ENCODE measurements at regions not wholly inside any gene's neighbourhood (a gene's known extent, or its start where the extent isn't known, plus 50 kb on each side); places are given as distances from the start of the nearest gene placed in this dataset.

DNA sequence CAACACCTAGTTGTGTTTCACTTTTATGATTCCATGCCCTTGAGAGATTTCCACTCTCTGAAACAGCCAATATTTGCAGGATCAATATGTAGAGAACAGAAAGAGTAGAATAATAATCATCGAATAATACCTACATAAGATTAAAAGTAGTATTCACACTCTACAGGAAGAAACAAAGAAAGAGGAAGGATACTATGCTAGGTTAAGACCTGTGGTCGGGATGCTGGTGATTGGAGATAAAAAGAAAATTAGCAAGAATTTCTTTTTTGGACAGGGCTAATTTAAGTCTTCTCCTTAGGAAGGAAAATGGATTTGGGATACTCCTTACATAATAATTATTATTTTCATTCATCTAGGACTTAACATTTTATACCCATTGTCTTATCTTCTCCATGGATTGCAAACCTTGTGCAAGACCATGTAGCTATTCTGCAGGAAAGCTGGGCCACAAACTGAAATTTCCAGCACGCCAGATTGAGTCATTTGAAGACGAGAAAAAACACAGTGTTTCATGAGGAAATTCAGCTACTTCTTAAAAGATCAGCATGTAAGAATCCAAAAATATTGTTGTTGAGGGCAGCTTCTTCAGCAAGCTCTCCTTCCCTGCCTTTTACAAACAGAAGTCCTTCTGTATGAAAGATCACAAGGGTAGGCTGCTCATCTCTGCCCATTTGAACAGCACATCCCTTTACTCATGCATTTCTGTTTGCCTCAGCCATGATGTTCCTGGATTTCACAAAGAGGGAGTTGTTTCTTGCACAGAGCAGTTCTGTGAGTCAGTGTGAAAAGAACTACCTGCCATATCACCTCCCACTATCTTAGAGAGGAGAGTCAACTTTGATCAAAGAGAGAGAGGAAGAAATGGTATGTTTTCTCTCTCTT is 90.7 kb downstream of the FAM76B start:
- peak in 1 of 2 donors; percentile 75 for DNase-seq (ENCODE audit: low read depth in 1 of 2, low spot score in 1 of 2)
- no peaks in the 10 kb centered on the region for H3K9me3 ChIP-seq (ENCODE audit: low read depth)
- H3K4me1 ChIP-seq (ENCODE audit: low read depth) = peaks cover 5% of the 10 kb centered on the region
- H3K27ac ChIP-seq = no peak overlapping the region
- no peaks in the 10 kb centered on the region for H3K36me3 ChIP-seq
- no peak overlapping the region for H3K4me3 ChIP-seq
- H3K27me3 ChIP-seq = no peaks in the 10 kb centered on the region
- TF ChIP-seq, protein P1, sequence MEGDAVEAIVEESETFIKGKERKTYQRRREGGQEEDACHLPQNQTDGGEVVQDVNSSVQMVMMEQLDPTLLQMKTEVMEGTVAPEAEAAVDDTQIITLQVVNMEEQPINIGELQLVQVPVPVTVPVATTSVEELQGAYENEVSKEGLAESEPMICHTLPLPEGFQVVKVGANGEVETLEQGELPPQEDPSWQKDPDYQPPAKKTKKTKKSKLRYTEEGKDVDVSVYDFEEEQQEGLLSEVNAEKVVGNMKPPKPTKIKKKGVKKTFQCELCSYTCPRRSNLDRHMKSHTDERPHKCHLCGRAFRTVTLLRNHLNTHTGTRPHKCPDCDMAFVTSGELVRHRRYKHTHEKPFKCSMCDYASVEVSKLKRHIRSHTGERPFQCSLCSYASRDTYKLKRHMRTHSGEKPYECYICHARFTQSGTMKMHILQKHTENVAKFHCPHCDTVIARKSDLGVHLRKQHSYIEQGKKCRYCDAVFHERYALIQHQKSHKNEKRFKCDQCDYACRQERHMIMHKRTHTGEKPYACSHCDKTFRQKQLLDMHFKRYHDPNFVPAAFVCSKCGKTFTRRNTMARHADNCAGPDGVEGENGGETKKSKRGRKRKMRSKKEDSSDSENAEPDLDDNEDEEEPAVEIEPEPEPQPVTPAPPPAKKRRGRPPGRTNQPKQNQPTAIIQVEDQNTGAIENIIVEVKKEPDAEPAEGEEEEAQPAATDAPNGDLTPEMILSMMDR (IDR thresholded peaks at IDR 0.05; ENCODE audit: low read depth, low read length) = no peak

DNA sequence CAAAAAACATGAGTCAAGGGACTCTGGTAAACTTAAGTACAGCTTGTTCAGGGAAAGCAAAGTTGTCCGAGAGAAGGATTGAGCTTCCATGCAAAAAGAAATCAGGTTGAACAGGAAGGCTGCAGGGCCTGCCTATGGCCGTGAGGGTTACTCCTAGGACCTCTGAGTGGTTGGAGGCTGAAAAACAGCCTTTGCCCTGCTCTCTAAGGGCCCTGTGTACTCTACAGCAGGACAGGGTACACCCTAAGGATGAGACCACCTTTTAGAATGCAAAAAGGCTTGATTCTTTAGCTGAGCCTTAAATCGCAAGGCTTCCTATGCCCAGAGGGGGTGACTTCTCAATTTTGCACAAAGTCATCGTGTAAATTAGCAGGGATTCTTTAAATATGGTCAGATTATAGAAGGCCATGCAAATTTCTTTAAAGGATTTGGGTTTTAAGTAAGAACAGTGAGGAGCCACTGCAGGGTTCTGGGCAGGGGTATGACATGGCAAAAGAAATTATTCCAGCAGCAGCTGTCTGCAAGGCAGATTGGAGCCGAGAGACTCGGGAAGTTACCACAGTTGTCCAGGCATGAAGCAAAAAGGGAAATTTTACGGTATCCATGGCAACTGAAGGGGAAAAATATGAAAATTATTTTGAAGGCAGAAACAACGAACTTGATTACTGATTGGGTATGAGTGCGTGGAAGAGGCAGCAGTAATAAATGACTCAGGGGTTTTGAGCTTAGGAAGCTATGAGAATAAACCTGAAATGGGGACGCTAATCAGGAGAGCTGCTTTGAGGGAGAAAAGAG is 91.8 kb downstream of the FAM76B start:
- Histone ChIP-seq H3K9me3 (ENCODE audit: low read depth) (no peaks in the 10 kb centered on the region), H3K27ac (no peak overlapping the region), H3K4me3 (no peak overlapping the region), H3K4me1 (ENCODE audit: low read depth) (peaks cover 5% of the 10 kb centered on the region), H3K27me3 (no peaks in the 10 kb centered on the region), H3K36me3 (no peaks in the 10 kb centered on the region)
- TF ChIP-seq, protein P1 (IDR thresholded peaks at IDR 0.05; ENCODE audit: low read depth, low read length) = no peak
- peak in 1 of 2 donors; percentile 45 for DNase-seq (ENCODE audit: low read depth in 1 of 2, low spot score in 1 of 2)

DNA sequence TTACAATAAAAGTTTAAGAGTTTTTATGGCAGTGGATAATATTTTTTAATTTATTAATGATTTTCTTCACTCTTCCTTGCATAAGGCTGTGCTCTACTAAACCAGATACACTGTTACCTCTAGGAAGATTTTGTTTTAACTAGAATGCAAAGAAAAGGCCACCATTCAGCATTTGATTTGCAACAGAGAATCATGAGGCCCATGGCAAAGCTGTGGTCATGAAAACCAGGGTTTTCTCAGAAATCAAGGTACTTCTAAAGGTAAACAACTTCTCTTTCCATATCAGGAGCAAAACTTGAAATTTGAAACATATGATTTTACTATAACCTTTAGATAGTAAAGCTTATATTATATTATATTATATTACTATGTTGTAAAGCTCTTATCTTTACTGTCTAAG is 94.4 kb downstream of the FAM76B start:
- TF ChIP-seq, protein P1 (IDR thresholded peaks at IDR 0.05; ENCODE audit: low read depth, low read length) = no peak
- H3K27ac ChIP-seq = no peak overlapping the region

DNA sequence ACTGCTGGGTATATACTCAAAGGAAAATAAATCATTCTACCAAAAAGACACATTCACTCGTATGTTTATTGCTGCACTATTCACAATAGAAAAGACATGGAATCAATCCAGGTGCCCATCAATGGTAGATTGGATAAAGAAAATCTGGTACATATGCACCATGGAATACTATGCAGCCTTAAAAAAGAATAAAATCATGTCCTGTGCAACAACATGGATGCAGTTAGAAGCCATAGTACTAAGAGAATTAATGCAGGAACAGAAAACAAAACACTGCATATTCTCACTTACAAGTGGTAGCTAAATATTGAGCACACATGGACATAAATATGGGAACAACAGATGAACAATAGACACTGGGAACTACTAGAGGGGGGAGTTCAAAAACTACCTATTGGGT is 96.3 kb downstream of the FAM76B start:
- DNase-seq (ENCODE audit: low read depth in 1 of 2, low spot score in 1 of 2) = no peak
- TF ChIP-seq, protein P1 (IDR thresholded peaks at IDR 0.05; ENCODE audit: low read depth, low read length) = no peak
- no peaks in the 10 kb centered on the region for H3K9me3 ChIP-seq (ENCODE audit: low read depth)
- H3K4me1 ChIP-seq (ENCODE audit: low read depth) = no peaks in the 10 kb centered on the region
- no peak overlapping the region for H3K4me3 ChIP-seq
- H3K27ac ChIP-seq = no peak overlapping the region
- H3K27me3 ChIP-seq = no peaks in the 10 kb centered on the region
- no peaks in the 10 kb centered on the region for H3K36me3 ChIP-seq

More for the DNA sequence above, 94.4 kb downstream of the FAM76B start:
- DNase-seq (ENCODE audit: low read depth in 1 of 2, low spot score in 1 of 2) = no peak
- H3K36me3 ChIP-seq = no peaks in the 10 kb centered on the region
- H3K9me3 ChIP-seq (ENCODE audit: low read depth) = no peaks in the 10 kb centered on the region
- no peaks in the 10 kb centered on the region for H3K27me3 ChIP-seq
- no peak overlapping the region for H3K4me3 ChIP-seq
- H3K4me1 ChIP-seq (ENCODE audit: low read depth) = no peaks in the 10 kb centered on the region

DNA sequence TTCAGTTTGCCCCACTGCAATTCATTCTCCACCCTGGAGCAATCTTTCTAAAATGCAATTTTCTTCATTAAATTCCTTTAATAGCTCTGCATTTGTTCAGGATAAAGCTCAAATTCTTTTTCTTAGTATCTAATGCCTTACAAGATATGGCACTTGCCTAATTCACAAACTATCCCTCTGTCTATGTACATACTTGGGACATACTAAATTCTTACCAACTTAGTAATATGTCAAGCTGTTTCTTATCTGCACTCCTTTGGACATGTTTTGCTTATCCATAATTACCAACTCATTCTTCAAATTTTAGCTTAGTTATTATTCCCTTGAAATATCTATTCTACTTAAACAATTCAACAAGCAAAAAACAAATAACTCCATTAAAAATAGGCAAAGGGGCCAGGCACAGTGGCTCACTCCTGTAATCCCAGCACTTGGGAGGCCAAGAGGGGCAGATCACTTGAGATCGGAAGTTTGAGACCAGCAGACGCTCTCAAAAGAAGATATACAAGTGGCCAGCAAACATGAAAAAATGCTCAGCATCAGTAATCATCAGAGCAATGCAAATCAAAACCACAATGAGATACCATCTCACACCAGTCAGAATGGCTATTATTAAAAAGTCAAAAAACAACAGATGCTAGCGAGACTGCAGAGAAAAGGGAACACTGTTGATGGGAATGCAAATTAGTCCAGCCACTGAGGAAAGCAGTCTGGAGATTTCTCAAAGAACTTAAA is 96.9 kb downstream of the FAM76B start:
- Histone ChIP-seq H3K27me3 (no peaks in the 10 kb centered on the region), H3K36me3 (no peaks in the 10 kb centered on the region), H3K9me3 (ENCODE audit: low read depth) (no peaks in the 10 kb centered on the region), H3K4me3 (no peak overlapping the region), H3K27ac (no peak overlapping the region), H3K4me1 (ENCODE audit: low read depth) (no peaks in the 10 kb centered on the region)
- DNase-seq (ENCODE audit: low read depth in 1 of 2, low spot score in 1 of 2) = peak in 1 of 2 donors; percentile 72
- TF ChIP-seq, protein P1 (IDR thresholded peaks at IDR 0.05; ENCODE audit: low read depth, low read length) = no peak
